Middle frontal gyrus (tissue), 1 donor: ENCODE measurements at regions not wholly inside any gene's neighbourhood (a gene's known extent, or its start where the extent isn't known, plus 50 kb on each side); places are given as distances from the start of the nearest gene placed in this dataset.
"Not testable (repeated sequence)": the region's sequence is repeated elsewhere in the genome, so short reads cannot be mapped to it uniquely, and the experiment has no call there.

Source experiments
- DNase-seq: peaks from one replicate; pipeline ENCODE4 v3.0.0-alpha.2; 2015; ENCODE audit warnings: low spot score; ENCODE audit errors: extremely low spot score

DNA sequence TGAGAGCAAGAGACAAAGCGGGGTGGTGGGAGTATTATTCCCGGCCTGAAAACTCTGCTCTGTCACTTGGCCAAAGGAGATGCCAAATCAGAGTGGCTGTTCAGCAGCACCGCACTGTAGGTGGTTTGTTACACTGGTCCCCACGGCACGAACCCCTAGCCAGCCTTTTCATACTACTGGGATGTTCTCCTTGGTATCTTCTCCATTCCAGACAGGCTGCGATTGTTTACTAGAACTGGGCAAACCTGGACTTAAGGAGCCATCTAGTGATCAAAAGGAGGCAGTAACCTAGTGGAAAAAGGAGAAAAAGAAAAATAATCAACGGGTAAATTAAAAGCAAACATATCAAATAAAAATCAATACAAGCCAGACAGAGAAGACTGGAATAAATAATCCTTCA, 58.9 kb upstream of the TMTC2 start:
- DNase-seq, result no peak

DNA sequence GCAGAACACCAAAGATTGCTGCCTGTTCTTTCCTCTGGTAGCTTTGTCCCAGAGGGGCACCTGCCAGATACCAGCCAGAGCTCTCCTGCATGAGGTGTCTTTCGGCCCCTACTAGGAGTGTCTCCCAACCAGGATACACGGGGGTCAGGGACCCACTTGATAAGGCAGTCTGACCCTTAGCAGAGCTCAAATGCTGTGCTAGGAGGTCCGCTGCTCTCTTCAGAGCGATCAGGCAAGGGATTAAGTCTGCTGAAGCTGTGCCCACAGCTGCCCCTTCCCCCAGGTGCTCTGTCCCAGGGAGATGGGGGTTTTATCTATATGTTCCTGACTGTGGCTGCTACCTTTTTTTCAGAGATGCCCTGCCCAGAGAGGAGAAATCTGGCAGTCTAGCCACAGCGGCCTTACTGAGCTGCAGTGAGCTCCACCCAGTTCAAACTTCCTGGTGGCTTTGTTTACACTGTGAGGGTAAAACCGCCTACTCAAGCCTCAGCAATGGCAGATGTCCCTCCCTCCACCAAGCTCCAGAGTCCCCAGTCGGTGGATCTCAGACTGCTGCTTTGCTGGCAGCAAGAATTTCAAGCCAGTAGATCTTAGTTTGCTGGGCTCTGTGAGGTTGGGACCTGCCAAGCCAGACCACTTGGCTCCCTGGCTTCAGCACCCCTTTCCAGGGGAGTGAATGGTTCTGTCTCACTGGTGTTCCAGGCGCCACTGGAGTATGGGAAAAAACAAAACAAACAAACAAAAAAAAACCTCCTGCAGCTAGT, 52.0 kb upstream of the TMTC2 start:
- not testable (repeated sequence) for DNase-seq

DNA sequence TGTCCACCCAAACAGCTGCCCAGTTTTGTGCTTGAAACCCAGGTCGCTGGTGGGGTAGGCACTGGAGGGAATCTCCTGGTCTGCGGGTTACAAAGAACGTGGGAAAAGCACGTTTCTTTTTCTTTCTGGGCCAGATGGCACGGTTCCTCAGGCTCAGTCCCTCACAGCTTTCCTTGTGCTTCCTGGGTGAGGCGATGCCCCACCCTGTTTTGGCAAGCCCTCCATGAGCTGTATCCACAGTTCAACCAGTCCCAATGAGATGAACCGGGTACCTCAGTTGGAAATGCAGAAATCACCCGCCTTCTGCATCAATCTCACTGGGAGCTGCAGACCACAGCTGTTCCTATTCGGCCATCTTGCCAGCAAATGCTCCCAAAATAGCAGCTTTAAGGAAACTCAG, 51.4 kb upstream of the TMTC2 start:
- no peak for DNase-seq
